ENCODE measurements at regions not wholly inside any gene's neighbourhood (a gene's known extent, or its start where the extent isn't known, plus 50 kb on each side); places are given as distances from the start of the nearest gene placed in this dataset.

GRCh38 chr2:63663013-63663864 lies 74.5 kb downstream of the MDH1 start:
- TF ChIP-seq, protein P1, sequence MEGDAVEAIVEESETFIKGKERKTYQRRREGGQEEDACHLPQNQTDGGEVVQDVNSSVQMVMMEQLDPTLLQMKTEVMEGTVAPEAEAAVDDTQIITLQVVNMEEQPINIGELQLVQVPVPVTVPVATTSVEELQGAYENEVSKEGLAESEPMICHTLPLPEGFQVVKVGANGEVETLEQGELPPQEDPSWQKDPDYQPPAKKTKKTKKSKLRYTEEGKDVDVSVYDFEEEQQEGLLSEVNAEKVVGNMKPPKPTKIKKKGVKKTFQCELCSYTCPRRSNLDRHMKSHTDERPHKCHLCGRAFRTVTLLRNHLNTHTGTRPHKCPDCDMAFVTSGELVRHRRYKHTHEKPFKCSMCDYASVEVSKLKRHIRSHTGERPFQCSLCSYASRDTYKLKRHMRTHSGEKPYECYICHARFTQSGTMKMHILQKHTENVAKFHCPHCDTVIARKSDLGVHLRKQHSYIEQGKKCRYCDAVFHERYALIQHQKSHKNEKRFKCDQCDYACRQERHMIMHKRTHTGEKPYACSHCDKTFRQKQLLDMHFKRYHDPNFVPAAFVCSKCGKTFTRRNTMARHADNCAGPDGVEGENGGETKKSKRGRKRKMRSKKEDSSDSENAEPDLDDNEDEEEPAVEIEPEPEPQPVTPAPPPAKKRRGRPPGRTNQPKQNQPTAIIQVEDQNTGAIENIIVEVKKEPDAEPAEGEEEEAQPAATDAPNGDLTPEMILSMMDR (IDR thresholded peaks at IDR 0.05; ENCODE audit: low read length): no peak
- TF ChIP-seq EZH2 (IDR thresholded peaks at IDR 0.05; ENCODE audit: borderline replicate concordance, low read length): no peak
